ENCODE measurements at regions not wholly inside any gene's neighbourhood (a gene's known extent, or its start where the extent isn't known, plus 50 kb on each side); places are given as distances from the start of the nearest gene placed in this dataset.

DNA sequence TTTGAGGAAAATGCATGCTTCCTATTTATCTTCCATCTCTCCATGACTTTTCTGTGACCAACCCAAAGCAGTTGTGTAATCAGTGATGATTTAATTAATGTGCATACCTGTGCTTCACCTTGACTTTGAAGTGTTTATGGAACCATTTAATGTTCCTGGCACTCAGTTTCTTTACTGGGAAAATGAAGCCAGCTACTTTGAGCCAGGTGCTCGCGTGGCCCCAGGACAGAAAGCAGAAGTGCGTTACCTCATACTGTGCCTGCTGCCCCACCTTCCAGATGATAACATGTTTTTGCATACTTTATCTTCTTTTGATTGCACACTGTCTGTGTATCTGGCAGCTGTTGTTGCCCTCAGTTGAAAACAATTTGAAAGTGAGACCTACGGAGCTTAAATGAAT, 61.3 kb downstream of the PMAIP1 start:
- peaks cover 5% of the 10 kb centered on the region for H3K27me3 ChIP-seq (ENCODE audit: insufficient read depth, poor library complexity, severe bottlenecking)
- no peak overlapping the region for H3K4me3 ChIP-seq (replicated peaks; ENCODE audit: insufficient read depth, low read length)
- TF ChIP-seq SPI1 (IDR thresholded peaks at IDR 0.05; ENCODE audit: borderline replicate concordance, low read depth) (peak; percentile 92), POLR2AphosphoS5 (IDR thresholded peaks at IDR 0.05; ENCODE audit: low read depth) (peak; percentile 76)
- TF ChIP-seq, protein P1, sequence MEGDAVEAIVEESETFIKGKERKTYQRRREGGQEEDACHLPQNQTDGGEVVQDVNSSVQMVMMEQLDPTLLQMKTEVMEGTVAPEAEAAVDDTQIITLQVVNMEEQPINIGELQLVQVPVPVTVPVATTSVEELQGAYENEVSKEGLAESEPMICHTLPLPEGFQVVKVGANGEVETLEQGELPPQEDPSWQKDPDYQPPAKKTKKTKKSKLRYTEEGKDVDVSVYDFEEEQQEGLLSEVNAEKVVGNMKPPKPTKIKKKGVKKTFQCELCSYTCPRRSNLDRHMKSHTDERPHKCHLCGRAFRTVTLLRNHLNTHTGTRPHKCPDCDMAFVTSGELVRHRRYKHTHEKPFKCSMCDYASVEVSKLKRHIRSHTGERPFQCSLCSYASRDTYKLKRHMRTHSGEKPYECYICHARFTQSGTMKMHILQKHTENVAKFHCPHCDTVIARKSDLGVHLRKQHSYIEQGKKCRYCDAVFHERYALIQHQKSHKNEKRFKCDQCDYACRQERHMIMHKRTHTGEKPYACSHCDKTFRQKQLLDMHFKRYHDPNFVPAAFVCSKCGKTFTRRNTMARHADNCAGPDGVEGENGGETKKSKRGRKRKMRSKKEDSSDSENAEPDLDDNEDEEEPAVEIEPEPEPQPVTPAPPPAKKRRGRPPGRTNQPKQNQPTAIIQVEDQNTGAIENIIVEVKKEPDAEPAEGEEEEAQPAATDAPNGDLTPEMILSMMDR (IDR thresholded peaks at IDR 0.05; ENCODE audit: insufficient read depth, low read length), result no peak
- H3K27ac ChIP-seq (replicated peaks), result no peak overlapping the region
- peak in 1 of 2 experiments; percentile 32 for DNase-seq (ENCODE audit: low read depth in 1 of 2, low spot score in 1 of 2)

DNA sequence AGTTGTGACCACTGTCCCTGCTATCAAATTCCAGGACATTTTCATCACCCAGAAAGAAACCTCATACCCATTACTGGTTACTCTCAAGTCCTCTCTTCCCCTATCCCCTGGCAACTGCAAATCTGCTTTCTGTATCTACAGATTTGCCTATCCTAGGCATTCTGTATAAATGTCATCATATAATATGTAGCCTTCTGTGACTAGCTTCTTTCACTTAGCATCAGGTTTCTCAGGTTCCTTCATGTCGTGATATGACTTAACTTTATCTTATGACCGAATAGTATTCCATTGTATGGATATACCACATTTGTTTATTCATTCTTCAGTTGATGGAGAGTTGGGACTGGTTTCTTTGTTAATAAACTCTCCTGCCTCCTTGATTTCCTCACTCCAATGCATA, 60.5 kb downstream of the PMAIP1 start:
- no peak for DNase-seq (ENCODE audit: low read depth in 1 of 2, low spot score in 1 of 2)
- H3K27me3 ChIP-seq (ENCODE audit: insufficient read depth, poor library complexity, severe bottlenecking), result peaks cover 2% of the 10 kb centered on the region
- H3K27ac ChIP-seq (replicated peaks), result no peak overlapping the region
- H3K4me3 ChIP-seq (replicated peaks; ENCODE audit: insufficient read depth, low read length), result no peak overlapping the region
- TF ChIP-seq POLR2AphosphoS5 (IDR thresholded peaks at IDR 0.05; ENCODE audit: low read depth), result no peak
- TF ChIP-seq SPI1 (IDR thresholded peaks at IDR 0.05; ENCODE audit: borderline replicate concordance, low read depth), result no peak
- TF ChIP-seq, protein P1 (IDR thresholded peaks at IDR 0.05; ENCODE audit: insufficient read depth, low read length), result no peak
- TF ChIP-seq GABPA (IDR thresholded peaks at IDR 0.05; ENCODE audit: low read depth), result no peak
- no peak for TF ChIP-seq REST (IDR thresholded peaks at IDR 0.05; ENCODE audit: insufficient replicate concordance, low read depth)

- H3K4me3 ChIP-seq (replicated peaks; ENCODE audit: insufficient read depth, low read length), result no peak overlapping the region
- H3K27me3 ChIP-seq (ENCODE audit: insufficient read depth, poor library complexity, severe bottlenecking), result no peaks in the 10 kb centered on the region
- no peak overlapping the region for H3K27ac ChIP-seq (replicated peaks)
- DNase-seq (ENCODE audit: low read depth in 1 of 2, low spot score in 1 of 2), result no peak
- TF ChIP-seq, protein P1 (IDR thresholded peaks at IDR 0.05; ENCODE audit: insufficient read depth, low read length), result no peak
- TF ChIP-seq POLR2AphosphoS5 (IDR thresholded peaks at IDR 0.05; ENCODE audit: low read depth) (no peak), GABPA (IDR thresholded peaks at IDR 0.05; ENCODE audit: low read depth) (no peak), REST (IDR thresholded peaks at IDR 0.05; ENCODE audit: insufficient replicate concordance, low read depth) (no peak), SPI1 (IDR thresholded peaks at IDR 0.05; ENCODE audit: borderline replicate concordance, low read depth) (no peak)
These were observed 59.8 kb downstream of the PMAIP1 start for GRCh38 chr18:59959606-59960005.

GRCh38 chr18:59959073-59959472, 59.3 kb downstream of the PMAIP1 start:
- H3K27ac ChIP-seq (replicated peaks), result no peak overlapping the region
- no peak for DNase-seq (ENCODE audit: low read depth in 1 of 2, low spot score in 1 of 2)
- no peak for TF ChIP-seq SPI1 (IDR thresholded peaks at IDR 0.05; ENCODE audit: borderline replicate concordance, low read depth)

More at GRCh38 chr18:59959073-59959472, 59.3 kb downstream of the PMAIP1 start:
- Histone ChIP-seq H3K4me3 (replicated peaks; ENCODE audit: insufficient read depth, low read length) (no peak overlapping the region), H3K27me3 (ENCODE audit: insufficient read depth, poor library complexity, severe bottlenecking) (no peaks in the 10 kb centered on the region)

Data from HL-60 (cell line).